ACHN (cell line): ENCODE measurements at regions not wholly inside any gene's neighbourhood (a gene's known extent, or its start where the extent isn't known, plus 50 kb on each side); places are given as distances from the start of the nearest gene placed in this dataset.

Experiments used
- DNase-seq: peaks from one replicate; pipeline ENCODE4 v3.0.0-alpha.2; 2015
- in situ Hi-C: cut with HindIII; loops from 2 replicates; pipeline ENCODE4 v1.10.0; 2017; ENCODE audit warnings: low sequenced_read_pairs, low pct_ligation_motif_present, low pct_unique_long_range_greater_than_20kb

DNA sequence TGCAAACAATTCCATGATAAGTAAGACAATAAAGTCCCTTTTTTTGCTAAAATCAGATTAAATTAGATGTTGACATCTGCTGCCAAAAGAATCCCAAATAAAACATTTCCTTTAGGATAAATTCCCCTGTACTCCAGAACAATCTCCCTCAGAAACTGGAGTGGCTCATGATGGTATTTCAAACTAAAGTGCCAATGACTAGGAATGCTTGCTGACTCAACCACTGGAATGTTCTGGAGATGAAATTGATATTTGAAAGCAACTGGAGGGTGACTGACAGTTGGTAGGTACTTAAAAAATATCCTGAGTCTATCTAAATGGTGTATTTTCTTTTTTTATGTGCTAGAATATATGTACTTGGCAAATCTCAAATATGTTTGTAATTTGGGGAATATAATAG lies 350.1 kb upstream of the TSHZ2 start:
- in situ Hi-C loops, result no loop called here
- peak; percentile 7 for DNase-seq

DNA sequence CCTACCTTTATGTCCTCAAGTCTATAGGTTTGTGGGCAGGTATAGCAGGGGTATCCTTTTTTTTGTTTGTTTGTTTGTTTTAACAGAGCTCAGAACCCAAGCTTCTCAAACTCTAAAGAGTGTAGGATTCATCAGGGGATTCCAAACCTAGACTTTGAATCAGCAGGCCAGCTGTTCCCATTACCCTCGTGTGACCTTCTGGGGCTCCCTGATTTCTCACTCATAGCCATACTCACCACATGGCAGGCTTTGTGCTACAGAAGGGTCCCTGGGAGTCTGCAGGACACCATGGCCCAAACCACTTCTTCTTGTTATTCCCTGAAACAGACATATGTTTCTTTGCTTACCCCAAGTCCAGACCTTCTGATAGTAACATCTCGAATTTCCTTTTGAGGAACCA lies 350.8 kb upstream of the TSHZ2 start:
- DNase-seq, result no peak
- in situ Hi-C loops, result no loop called here

DNA sequence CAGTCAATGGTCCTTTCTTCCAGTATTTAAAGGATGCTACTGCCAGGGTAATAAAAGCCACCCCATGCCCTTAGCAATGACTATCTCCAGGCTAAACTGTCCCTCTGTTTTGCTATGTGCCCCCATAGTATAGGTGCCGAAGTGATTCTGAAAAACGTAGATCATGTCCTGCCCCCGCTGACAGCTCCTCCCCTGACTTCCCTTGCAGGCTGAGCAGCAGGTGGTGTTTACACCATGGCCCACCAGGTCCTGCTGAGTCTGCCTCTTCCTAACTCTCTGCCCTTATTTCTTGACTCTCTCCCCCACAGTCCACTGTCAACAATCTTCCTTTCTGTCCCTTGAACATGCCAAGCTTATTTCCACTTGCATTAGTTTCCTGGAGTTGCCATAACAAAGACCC lies 352.5 kb upstream of the TSHZ2 start:
- in situ Hi-C loops, result no loop called here
- no peak for DNase-seq

DNA sequence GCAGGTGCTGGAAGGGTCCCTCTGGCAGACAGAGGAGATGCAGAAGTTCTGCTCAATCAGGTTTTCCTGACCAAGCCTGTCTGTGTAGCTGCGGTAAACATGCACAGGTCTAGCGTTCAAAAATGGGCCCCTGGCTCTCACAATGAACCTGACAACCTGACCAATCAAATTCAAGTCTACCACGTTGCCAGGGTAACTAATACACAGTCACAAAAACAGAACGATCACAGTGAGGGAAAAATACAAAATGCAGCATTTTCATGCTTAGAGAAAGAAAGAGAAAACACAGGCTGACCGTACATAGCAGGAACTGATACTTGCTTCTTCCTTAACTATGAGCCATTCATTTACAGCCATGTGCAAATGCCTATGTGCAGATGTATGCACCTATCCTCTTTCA lies 353.1 kb upstream of the TSHZ2 start:
- in situ Hi-C loops, result no loop called here
- DNase-seq, result no peak

DNA sequence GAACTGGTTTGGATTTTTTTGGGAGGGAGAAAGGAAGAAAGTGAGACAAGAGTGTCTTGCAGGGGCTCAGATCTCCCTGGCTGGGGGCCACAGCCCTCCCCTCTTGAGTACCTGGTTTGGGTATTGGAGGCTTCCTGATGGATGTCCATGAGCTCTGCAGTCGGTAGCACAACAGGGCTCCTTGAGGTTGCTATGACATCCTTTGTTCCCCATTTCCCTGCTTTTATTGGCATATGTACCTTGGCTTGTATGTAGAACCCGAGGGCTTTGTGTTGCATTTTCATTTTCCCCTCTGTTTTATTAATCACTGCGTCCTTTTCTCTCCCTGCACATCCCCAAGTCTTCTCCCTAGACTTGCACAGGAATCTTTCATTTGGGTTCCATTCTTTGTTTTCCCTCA lies 355.5 kb upstream of the TSHZ2 start:
- no peak for DNase-seq
- in situ Hi-C loops, result no loop called here

DNA sequence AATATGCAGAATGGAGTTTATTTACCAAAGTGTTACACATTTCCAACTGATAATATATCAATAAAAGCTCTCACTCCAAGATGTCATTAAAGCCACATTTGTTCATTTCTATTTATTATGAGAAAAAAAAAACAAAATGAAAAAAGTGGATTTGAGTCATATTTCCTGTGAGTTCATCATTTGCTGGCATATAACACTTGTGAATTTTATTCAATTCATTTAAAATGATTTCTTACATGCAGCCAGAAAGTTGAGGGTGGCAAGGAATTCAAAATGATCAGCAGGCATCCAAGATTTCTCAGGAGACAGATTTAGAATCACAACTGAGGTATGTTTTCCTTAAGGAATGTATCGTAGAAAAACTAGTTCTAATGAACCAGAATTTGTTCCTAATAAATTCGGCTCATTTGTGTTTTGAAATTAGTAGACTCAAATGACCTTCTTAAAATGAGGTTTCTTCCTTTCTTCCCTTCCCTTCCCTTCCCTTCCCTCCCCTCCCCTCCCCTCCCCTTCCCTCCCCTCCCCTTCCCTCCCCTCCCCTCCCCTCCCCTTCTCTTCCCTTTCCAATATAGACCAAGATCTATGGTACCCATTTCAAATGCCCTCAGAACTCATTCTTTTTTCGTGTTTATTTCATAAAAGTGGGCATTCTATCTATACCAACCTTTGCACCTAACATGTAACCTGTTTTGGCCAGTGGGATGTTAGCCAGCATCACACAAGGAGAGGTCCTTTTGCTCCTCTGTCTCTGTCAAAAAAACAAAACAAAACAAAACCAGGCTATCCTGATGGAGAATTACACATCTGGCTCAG lies 357.9 kb upstream of the TSHZ2 start:
- no peak for DNase-seq
- in situ Hi-C loops, result no loop called here

DNA sequence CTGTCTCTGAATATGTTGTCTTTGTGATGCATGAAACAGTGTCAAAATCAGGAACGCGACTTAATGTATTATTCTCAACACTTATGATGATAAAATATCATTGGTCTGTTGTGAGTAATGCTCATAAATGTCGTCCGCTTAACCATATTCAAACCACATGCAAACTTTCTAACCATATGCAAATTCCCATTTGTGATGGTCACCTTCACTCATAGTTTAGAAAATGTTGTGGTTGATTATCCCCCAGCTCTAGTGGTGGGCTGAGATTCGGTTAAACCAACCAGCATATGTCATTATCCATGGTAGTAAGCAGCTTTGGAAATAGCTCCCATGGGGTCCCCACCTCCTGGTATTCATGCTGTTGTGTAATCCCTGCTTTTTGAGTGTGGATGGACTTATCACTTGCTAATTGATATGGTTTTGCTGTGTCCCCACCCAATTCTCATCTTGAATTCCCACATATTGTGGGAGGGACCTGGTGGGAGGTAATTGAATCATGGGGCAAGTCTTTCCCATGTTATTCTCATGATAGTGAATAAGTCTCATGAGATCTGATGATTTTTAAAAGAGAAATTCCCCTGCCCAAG lies 360.0 kb upstream of the TSHZ2 start:
- no peak for DNase-seq
- in situ Hi-C loops, result no loop called here

DNA sequence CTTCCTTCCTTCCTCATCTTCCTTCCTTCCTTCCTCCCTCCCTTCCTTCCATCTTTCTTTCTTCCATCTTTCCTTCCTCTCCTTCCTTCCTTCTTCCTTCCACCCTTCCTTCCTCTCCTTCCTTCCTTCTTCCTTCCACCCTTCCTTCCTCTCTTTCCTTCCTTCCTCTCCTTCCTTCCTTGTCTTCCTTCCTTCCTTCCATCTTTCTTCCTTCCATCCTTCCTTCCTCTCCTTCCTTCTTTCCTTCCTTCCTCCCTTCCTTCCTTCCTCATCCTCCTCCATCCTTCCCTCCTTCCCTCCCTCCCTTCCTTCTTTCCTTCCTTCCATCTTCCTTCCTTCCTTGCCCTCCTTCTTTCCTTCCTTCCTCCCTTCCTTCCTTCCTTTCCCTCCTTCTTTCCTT lies 361.4 kb upstream of the TSHZ2 start:
- no peak for DNase-seq
- in situ Hi-C loops, result no loop called here

DNA sequence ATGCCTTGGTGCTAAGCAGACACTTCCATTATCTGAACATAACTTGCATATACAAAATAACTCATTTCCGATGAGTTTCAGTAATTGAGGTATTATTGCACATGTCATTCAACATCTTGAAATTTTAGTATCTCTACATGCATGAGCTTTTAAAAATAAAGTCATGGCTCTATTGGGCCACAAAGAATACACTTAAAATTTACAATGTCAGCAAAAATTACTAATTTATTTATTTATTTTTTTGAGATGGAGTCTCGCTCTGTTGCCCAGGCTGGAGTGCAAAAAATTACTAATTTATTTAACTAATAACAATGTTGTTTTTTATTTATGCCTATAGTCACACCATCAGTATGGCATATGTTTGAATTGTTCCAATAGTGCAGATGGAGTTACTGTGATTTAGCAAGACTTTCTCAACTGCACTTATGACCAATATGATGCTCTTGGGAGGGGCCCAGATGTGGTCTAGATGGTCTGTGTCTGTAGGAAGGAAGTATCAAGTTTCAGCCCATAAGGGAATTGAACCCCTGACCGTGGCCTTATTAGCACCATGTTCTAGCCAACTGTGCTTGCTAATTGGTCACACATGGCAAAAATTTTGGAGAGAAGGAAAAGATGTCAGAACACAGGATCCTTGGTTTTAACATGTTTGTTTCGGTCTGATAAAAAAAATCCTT lies 370.7 kb upstream of the TSHZ2 start:
- in situ Hi-C loops, result no loop called here
- no peak for DNase-seq

DNA sequence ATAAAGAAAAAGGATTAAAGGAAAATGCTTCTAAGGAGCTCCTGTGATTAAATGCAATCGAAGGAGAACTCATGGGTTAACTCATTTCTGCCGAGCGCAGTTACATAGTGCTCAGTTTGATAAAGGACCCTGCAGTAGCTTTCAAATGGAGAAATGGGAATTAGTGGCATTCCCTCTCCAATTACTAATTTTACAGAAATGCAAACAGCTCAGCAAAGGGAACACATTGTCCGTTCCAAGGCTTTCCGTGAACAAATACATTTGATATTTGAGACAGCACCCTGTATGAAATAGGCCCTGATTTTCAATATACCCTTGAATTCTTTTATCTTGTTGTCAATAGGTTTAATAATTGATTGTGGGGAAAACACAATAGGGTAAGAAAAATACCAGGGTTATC lies 375.9 kb upstream of the TSHZ2 start:
- in situ Hi-C loops, result no loop called here

DNA sequence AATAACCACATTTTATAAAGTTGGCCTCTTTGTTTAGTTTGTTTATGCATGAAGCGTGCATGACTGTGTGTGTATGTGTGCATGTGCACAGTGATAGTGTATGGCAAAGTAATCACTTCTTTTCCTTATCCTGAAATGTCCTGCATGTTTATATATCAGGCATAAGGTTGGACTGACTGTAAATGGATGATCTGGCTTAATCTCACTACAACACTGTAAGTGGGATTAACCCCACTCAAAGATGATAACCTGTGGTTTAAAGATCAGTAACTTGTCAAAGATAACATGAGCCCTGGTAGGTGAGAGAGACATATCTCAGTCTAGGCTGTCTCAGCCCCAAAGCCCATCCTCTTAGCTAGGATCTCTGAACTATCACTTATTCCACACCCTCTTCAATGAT lies 376.6 kb upstream of the TSHZ2 start:
- in situ Hi-C loops, result no loop called here
- DNase-seq, result no peak

More for the DNA sequence above, 375.9 kb upstream of the TSHZ2 start:
- no peak for DNase-seq

DNA sequence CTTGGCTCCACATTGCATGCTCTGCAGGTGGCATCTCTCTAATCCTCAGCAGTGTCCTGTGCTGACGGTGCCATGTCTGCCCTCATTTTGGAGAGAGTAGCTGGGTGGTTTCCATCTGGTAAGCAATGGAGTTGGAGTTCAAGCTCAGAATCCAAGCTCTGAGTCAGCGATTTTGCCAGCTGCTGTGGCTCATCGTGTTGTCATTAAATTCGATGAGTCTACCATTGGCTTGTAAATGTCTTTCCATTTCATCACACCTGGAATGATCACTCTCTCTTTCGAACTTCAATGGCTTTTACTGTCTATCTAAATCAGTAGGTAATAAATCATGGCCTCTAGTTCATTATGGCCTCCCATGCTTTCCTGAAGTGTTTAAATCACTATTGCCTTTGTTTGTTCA lies 378.5 kb upstream of the TSHZ2 start:
- DNase-seq, result no peak
- in situ Hi-C loops, result no loop called here

DNA sequence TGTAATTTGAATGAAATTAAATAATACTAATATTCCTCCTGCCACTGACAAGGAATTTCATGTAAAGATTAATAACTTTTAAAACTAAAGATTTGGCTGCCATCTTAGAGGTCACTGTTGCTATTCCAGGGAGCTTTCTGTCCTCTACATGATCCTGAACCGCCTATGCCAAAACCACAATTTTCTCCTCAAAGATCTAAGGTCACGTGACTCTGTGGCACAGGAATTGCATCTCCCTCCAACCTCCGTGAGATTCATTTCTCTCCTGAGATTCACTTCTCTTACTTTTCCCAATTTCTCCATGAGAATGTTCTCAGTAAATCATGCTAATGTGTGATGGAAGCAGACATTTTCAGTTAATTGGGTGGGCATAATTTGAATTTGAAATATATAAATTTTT lies 379.6 kb upstream of the TSHZ2 start:
- in situ Hi-C loops, result no loop called here
- no peak for DNase-seq

DNA sequence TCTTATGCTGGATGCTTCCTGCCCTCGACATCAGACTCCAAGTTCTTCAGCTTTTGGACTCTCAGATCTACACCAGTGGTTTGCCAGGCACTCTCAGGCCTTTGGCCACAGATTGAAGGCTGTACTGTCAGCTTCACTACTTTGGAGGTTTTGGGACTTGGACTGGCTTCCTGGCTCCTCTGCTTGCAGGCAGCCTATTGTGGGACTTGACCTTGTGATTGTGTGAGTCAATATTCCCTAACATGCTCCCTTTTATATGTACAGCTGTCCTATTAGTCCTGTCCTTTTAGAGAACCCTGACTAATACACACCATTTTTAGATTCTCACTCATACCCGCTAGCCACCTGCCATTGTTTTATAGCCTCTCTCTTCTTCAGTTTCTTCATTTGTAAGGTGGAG lies 382.1 kb upstream of the TSHZ2 start:
- no peak for DNase-seq

DNA sequence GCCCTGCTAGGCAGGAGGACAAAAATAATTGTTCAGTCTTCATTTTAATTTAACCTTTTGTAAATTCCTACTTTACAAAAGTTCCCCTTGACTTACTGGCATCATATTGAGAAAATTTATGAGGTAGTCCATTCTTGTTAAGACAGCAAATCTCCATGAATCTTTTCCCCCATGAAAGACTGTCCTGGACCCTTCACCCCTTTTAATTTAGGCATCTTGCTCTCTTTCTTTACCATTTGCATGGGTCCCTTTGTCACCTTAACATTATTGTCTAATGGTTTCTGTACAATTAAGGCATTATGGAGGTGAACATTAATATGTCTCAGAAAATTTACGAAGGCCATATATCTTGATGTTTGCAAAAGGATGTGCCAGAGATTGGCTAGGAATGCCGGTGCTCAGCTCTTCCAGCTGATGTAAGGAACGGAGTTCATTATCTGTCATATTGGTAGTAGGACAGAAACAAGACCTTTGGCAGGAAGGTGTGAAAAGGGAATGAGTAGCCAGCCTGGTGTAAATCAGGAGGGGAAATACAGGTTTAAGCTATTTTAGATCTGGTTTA lies 382.8 kb upstream of the TSHZ2 start:
- in situ Hi-C loops, result no loop called here

More for the DNA sequence above, 382.1 kb upstream of the TSHZ2 start:
- in situ Hi-C loops, result no loop called here

DNA sequence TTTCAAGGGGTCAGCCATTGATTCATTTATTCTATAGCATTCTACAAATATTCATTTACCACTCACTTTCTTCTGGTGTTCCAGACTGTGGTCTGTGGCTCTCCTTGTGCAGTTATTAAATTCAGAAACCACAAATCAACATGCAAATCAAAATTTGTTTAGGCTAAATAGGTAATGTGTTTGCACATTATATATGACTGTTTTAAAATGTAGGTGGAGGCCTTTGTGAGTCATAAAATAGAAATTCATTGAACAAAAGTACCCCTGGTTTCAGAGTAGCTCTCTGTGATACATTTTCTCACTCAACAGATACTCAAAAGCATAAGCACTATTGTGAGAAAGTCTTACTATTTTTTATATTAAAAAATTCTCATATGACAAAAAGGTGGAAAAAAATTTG lies 385.5 kb upstream of the TSHZ2 start:
- no peak for DNase-seq
- in situ Hi-C loops, result no loop called here

More for the DNA sequence above, 382.8 kb upstream of the TSHZ2 start:
- no peak for DNase-seq

DNA sequence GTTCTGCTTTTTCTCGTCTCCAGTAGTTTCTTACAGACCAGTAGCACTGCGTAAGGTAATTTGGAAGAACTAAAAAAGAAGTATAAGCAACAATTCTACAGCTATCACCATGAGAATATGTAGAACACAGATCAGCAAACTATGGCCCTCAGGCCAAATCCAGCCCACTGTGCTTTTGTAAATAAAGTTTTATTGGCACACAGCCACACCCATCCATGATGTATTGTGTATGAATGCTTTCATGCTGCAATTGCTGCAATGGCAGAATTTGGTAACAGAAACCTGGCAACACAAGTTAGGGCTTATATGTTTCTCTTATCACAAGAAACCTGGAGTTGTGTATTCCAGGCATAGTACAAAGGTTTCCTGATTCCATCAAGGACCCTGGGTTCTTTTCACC lies 386.8 kb upstream of the TSHZ2 start:
- in situ Hi-C loops, result no loop called here
- DNase-seq, result no peak

DNA sequence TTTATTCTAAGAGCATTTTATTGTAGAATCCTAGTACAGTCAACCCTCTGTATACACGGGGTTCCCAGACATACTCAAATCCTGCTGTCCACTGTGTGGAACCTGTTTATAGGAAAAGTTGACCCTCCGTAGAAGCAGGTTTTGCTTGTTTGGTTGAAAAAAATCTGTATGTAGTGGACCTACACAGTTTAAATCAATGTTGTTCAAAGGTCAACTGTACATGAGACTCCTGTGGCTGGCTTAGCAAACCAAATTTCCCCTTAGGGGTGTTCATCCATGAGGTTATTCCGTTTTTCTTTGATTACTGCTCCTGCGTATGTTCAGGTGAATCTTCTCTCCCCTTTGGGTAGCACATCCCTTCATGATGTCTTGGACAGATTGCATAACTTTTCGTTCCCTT lies 387.0 kb upstream of the ZFP64 start:
- in situ Hi-C loops, result no loop called here
- DNase-seq, result no peak

DNA sequence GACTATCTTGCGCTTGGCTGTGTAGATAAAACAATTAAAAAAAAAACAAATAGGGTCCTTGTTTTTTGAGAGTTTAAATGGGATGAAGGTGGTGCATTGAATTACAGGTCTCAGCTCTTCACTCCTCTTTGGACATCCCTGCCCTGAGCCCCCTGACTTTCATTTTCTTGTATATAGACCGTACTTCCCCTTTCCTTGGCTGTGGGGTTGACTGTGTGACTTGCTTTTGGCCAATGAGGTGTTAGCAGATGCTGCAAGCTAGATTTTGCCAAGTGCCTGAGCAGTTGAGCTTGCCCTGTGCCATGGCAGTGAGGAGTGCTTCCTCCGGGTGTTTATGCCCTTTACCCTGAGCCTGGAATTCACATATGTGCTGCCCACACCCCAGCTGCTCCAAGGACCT lies 386.1 kb upstream of the ZFP64 start:
- in situ Hi-C loops, result no loop called here
- no peak for DNase-seq

DNA sequence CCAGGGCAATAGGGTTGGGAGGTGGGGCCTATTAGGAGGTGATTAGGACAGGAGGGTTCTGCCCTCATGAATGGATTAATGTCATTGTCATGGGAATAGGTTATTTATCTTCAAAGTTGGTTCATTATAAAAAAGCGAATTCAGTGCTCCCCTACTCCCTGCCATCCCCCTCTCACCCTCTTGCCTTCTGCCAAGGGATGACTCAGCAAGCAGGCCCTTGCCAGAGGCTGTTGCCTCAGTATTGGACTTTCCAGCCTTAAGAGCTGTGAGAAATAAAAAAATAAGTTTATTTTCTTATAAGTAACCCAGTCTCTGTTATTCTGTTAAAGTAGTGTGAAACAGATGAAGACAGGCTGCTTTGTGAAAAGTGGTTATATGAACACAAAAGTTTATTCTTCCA lies 381.1 kb upstream of the ZFP64 start:
- in situ Hi-C loops, result no loop called here
- no peak for DNase-seq
